Mesodermal cell (in vitro differentiated cells): ENCODE measurements at regions not wholly inside any gene's neighbourhood (a gene's known extent, or its start where the extent isn't known, plus 50 kb on each side); places are given as distances from the start of the nearest gene placed in this dataset.

Source experiments
- H3K27ac ChIP-seq: 2 replicates; pipeline ENCODE4 v1.7.0; 2013; ENCODE audit warnings: mild to moderate bottlenecking, low read depth, low read length, moderate library complexity; ENCODE audit not compliant: severe bottlenecking
- H3K36me3 ChIP-seq: 2 replicates; pipeline ENCODE4 v1.7.1; 2013; ENCODE audit warnings: mild to moderate bottlenecking, low read length, moderate library complexity; ENCODE audit not compliant: control insufficient read depth, insufficient read depth
- H3K4me1 ChIP-seq: one replicate; pipeline ENCODE4 v1.7.1; 2013; ENCODE audit warnings: mild to moderate bottlenecking, low read length; ENCODE audit not compliant: insufficient read depth, control insufficient read depth, poor library complexity, severe bottlenecking
- H3K4me3 ChIP-seq: 2 replicates; pipeline ENCODE4 v1.7.0; 2013; ENCODE audit warnings: low read length, control low read depth, mild to moderate bottlenecking; ENCODE audit not compliant: insufficient read depth, poor library complexity, severe bottlenecking; ENCODE audit errors: extremely low read depth
- H3K9me3 ChIP-seq: 2 replicates; pipeline ENCODE4 v1.7.1; 2013; ENCODE audit warnings: mild to moderate bottlenecking, low read length, moderate library complexity; ENCODE audit not compliant: control insufficient read depth
- WGBS, 2 experiments: methylation state at CpG; one replicate each; pipeline ENCODE4 v1.1.5; 2013; ENCODE audit warnings: missing lambda C conversion rate in 2 of 2; ENCODE audit not compliant: insufficient coverage in 2 of 2; 5-methylcytosine and 5-hydroxymethylcytosine counted together

GRCh38 chr2:117064021-117064420 lies 750.5 kb upstream of the DDX18 start:
- Histone ChIP-seq H3K9me3 (no peaks in the 10 kb centered on the region), H3K4me3 (no peak overlapping the region), H3K4me1 (no peaks in the 10 kb centered on the region), H3K27ac (no peak overlapping the region), H3K36me3 (no peaks in the 10 kb centered on the region)
- 100% methylated on average over 1 of the region's 2 CpGs for WGBS, 2 experiments

- H3K4me3 ChIP-seq, result no peak overlapping the region
- H3K36me3 ChIP-seq, result no peaks in the 10 kb centered on the region
- H3K9me3 ChIP-seq, result no peaks in the 10 kb centered on the region
- WGBS, 2 experiments, result 79 to 93% methylated on average over 2 of the region's 4 CpGs
- no peak overlapping the region for H3K27ac ChIP-seq
- H3K4me1 ChIP-seq, result no peaks in the 10 kb centered on the region
These were observed 748.6 kb upstream of the DDX18 start for GRCh38 chr2:117065912-117066311.

- 87 to 96% methylated on average over 4 of the region's 4 CpGs for WGBS, 2 experiments
- no peaks in the 10 kb centered on the region for H3K4me1 ChIP-seq
- H3K9me3 ChIP-seq, result peaks cover 6% of the 10 kb centered on the region
- no peaks in the 10 kb centered on the region for H3K36me3 ChIP-seq
- no peak overlapping the region for H3K27ac ChIP-seq
- H3K4me3 ChIP-seq, result no peak overlapping the region
These were observed 746.6 kb upstream of the DDX18 start for GRCh38 chr2:117067900-117068299.

GRCh38 chr2:117068371-117068770 lies 746.1 kb upstream of the DDX18 start:
- 64 to 81% methylated on average over 2 of the region's 2 CpGs for WGBS, 2 experiments
- Histone ChIP-seq H3K4me3 (no peak overlapping the region), H3K36me3 (no peaks in the 10 kb centered on the region), H3K27ac (no peak overlapping the region), H3K4me1 (no peaks in the 10 kb centered on the region), H3K9me3 (peaks cover 6% of the 10 kb centered on the region)

GRCh38 chr2:117071556-117072102 lies 742.9 kb upstream of the DDX18 start:
- Histone ChIP-seq H3K9me3 (peaks cover 6% of the 10 kb centered on the region), H3K4me3 (no peak overlapping the region), H3K4me1 (no peaks in the 10 kb centered on the region), H3K27ac (no peak overlapping the region), H3K36me3 (no peaks in the 10 kb centered on the region)
- WGBS, 2 experiments, result 93 to 94% methylated on average over 20 to 24 of the region's 31 CpGs

GRCh38 chr2:117074756-117075155 lies 739.7 kb upstream of the DDX18 start:
- 92% methylated on average over 2 of the region's 4 CpGs; no CpG with 5 or more reads in 1 of the 2 experiments for whole genome bisulfite sequencing, 2 experiments
- H3K27ac ChIP-seq, result no peak overlapping the region
- peaks cover 6% of the 10 kb centered on the region for H3K9me3 ChIP-seq
- H3K4me1 ChIP-seq, result no peaks in the 10 kb centered on the region
- no peak overlapping the region for H3K4me3 ChIP-seq
- H3K36me3 ChIP-seq, result no peaks in the 10 kb centered on the region

GRCh38 chr2:117085256-117085655 lies 729.2 kb upstream of the DDX18 start:
- no peaks in the 10 kb centered on the region for H3K36me3 ChIP-seq
- H3K9me3 ChIP-seq, result no peaks in the 10 kb centered on the region
- H3K27ac ChIP-seq, result no peak overlapping the region
- H3K4me1 ChIP-seq, result peaks cover 16% of the 10 kb centered on the region
- WGBS, 2 experiments, result no CpG with 5 or more reads among the region's 3 CpGs
- H3K4me3 ChIP-seq, result no peak overlapping the region

- Histone ChIP-seq H3K36me3 (no peaks in the 10 kb centered on the region), H3K9me3 (no peaks in the 10 kb centered on the region), H3K4me1 (peaks cover 16% of the 10 kb centered on the region), H3K27ac (peak overlapping the region; percentile 65), H3K4me3 (no peak overlapping the region)
- WGBS, 2 experiments, result no CpG with 5 or more reads among the region's 1 CpG
These were observed 728.8 kb upstream of the DDX18 start for GRCh38 chr2:117085737-117086136.

- H3K4me1 ChIP-seq, result peaks cover 16% of the 10 kb centered on the region
- H3K36me3 ChIP-seq, result no peaks in the 10 kb centered on the region
- peak overlapping the region; percentile 93 for H3K27ac ChIP-seq
- WGBS, 2 experiments, result 20 to 38% methylated on average over 1 of the region's 3 CpGs
- no peak overlapping the region for H3K4me3 ChIP-seq
- H3K9me3 ChIP-seq, result no peaks in the 10 kb centered on the region
These were observed 728.1 kb upstream of the DDX18 start for GRCh38 chr2:117086174-117086942.

- no peak overlapping the region for H3K4me3 ChIP-seq
- H3K27ac ChIP-seq, result peak overlapping the region; percentile 93
- H3K9me3 ChIP-seq, result no peaks in the 10 kb centered on the region
- H3K4me1 ChIP-seq, result peaks cover 16% of the 10 kb centered on the region
- WGBS, 2 experiments, result 75% methylated on average over 1 of the region's 4 CpGs; no CpG with 5 or more reads in 1 of the 2 experiments
- H3K36me3 ChIP-seq, result no peaks in the 10 kb centered on the region
These were observed 727.6 kb upstream of the DDX18 start for GRCh38 chr2:117086943-117087250.

GRCh38 chr2:117087535-117088291 lies 726.8 kb upstream of the DDX18 start:
- no peaks in the 10 kb centered on the region for H3K36me3 ChIP-seq
- peaks cover 16% of the 10 kb centered on the region for H3K4me1 ChIP-seq
- H3K9me3 ChIP-seq, result no peaks in the 10 kb centered on the region
- WGBS, 2 experiments, result 14 to 17% methylated on average over 6 to 7 of the region's 9 CpGs
- H3K27ac ChIP-seq, result peak overlapping the region; percentile 93
- no peak overlapping the region for H3K4me3 ChIP-seq
